Panc1 (cell line): ENCODE measurements at regions not wholly inside any gene's neighbourhood (a gene's known extent, or its start where the extent isn't known, plus 50 kb on each side); places are given as distances from the start of the nearest gene placed in this dataset.

Experiments
- CTCF ChIP-seq: fragments of 450-650 bp; IDR thresholded peaks from 2 replicates; pipeline ENCODE4 v1.5.1; 2017; ENCODE audit warnings: mild to moderate bottlenecking
- POLR2AphosphoS5 ChIP-seq: IDR thresholded peaks from 2 replicates; pipeline ENCODE4 v1.6.1; 2012; ENCODE audit warnings: mild to moderate bottlenecking, low read depth, low read length, moderate library complexity
- REST ChIP-seq, 2 experiments: IDR thresholded peaks; 2 replicates each; pipeline ENCODE4 v1.6.1; 2011 to 2012; ENCODE audit warnings: low read depth in 2 of 2, control low read depth in 1 of 2, low read length in 1 of 2, mild to moderate bottlenecking in 1 of 2, moderate library complexity in 1 of 2; ENCODE audit not compliant: insufficient read depth in 1 of 2
- SIN3A ChIP-seq: IDR thresholded peaks from 2 replicates; pipeline ENCODE4 v1.6.1; 2012; ENCODE audit warnings: low read depth, mild to moderate bottlenecking, low read length, moderate library complexity, borderline replicate concordance; ENCODE audit not compliant: insufficient read depth
- TCF7L2 ChIP-seq: IDR thresholded peaks from 2 replicates; pipeline ENCODE4 v1.6.1; 2011; ENCODE audit warnings: mild to moderate bottlenecking, low read depth, low read length, inconsistent platforms

GRCh38 chr6:24053057-24053456 is 73.0 kb upstream of the NRSN1 start:
- TF ChIP-seq TCF7L2 (no peak), POLR2AphosphoS5 (no peak), CTCF (no peak), REST (IDR thresholded peaks at IDR 0.05; ENCODE audit: insufficient read depth in 1 of 2, low read depth in 2 of 2, low read length in 1 of 2) (no peak), SIN3A (no peak)
